ENCODE measurements at regions not wholly inside any gene's neighbourhood (a gene's known extent, or its start where the extent isn't known, plus 50 kb on each side); places are given as distances from the start of the nearest gene placed in this dataset.

DNA sequence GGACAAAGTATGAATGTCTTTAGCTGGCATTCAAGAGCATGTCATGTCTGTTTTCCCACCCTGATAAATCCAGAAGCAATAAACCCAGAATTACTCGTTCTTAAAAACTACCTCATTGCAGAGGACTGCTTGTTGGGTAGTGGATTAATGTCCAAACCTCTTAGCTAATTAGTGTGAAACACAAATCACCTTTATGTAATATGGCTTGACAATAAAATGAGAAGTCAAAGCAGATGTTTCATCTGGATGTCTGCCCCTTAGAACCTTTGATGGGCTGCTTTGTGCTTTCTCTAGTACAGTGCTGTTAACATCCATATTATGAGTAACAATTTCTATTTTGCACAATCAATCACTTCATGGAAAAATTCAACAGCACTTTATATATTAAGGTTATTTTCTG, 149.1 kb upstream of the TUT7 start:
- TF ChIP-seq, protein P1, sequence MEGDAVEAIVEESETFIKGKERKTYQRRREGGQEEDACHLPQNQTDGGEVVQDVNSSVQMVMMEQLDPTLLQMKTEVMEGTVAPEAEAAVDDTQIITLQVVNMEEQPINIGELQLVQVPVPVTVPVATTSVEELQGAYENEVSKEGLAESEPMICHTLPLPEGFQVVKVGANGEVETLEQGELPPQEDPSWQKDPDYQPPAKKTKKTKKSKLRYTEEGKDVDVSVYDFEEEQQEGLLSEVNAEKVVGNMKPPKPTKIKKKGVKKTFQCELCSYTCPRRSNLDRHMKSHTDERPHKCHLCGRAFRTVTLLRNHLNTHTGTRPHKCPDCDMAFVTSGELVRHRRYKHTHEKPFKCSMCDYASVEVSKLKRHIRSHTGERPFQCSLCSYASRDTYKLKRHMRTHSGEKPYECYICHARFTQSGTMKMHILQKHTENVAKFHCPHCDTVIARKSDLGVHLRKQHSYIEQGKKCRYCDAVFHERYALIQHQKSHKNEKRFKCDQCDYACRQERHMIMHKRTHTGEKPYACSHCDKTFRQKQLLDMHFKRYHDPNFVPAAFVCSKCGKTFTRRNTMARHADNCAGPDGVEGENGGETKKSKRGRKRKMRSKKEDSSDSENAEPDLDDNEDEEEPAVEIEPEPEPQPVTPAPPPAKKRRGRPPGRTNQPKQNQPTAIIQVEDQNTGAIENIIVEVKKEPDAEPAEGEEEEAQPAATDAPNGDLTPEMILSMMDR (IDR thresholded peaks at IDR 0.05; ENCODE audit: low read depth, low read length, poor library complexity, severe bottlenecking): no peak
- no peak for TF ChIP-seq EZH2phosphoT487 (IDR thresholded peaks at IDR 0.05; ENCODE audit: borderline replicate concordance, low read length)

All from DOHH2 (cell line).